Mammary epithelial cell (primary cell): ENCODE measurements at regions not wholly inside any gene's neighbourhood (a gene's known extent, or its start where the extent isn't known, plus 50 kb on each side); places are given as distances from the start of the nearest gene placed in this dataset.

Source experiments
- EZH2 ChIP-seq: IDR thresholded peaks from 2 replicates; pipeline ENCODE4 v1.6.1; 2012; ENCODE audit warnings: low read length, inconsistent platforms, borderline replicate concordance
- TF ChIP-seq, protein P1 (sequence below), 2 donors: IDR thresholded peaks in 1 of 2; conservative IDR thresholded peaks in 1 of 2; 2 replicates each; pipeline ENCODE4 v1.5.1; 2011 to 2012; ENCODE audit warnings: inconsistent platforms in 2 of 2, low read length in 2 of 2, mild to moderate bottlenecking in 2 of 2, control low read depth in 1 of 2, low read depth in 1 of 2; ENCODE audit not compliant: insufficient read depth in 1 of 2; ENCODE audit errors: extremely low read depth in 1 of 2

DNA sequence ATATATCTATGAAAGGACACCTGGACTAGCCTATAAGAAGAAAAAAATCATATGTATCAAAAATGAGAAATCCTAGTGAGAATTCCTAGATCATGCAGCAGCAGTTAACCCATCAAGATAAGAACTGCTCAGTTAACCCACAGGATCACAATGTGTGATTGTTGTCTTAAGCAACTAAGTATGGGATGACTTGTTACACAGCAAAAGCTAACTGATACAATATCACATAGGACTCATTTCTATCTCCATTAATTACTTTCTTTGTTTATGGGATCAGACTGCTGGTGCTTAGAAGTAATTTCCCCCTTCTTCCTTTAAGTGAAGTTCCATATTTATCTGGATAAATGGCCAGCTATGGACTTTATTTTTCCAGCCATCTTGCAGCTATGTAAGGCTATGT, 280.8 kb upstream of the MARCKS start:
- TF ChIP-seq, protein P1, sequence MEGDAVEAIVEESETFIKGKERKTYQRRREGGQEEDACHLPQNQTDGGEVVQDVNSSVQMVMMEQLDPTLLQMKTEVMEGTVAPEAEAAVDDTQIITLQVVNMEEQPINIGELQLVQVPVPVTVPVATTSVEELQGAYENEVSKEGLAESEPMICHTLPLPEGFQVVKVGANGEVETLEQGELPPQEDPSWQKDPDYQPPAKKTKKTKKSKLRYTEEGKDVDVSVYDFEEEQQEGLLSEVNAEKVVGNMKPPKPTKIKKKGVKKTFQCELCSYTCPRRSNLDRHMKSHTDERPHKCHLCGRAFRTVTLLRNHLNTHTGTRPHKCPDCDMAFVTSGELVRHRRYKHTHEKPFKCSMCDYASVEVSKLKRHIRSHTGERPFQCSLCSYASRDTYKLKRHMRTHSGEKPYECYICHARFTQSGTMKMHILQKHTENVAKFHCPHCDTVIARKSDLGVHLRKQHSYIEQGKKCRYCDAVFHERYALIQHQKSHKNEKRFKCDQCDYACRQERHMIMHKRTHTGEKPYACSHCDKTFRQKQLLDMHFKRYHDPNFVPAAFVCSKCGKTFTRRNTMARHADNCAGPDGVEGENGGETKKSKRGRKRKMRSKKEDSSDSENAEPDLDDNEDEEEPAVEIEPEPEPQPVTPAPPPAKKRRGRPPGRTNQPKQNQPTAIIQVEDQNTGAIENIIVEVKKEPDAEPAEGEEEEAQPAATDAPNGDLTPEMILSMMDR (conservative IDR thresholded peaks at IDR 0.05 in 1 of 2, IDR thresholded peaks at IDR 0.05 in 1 of 2; ENCODE audit: extremely low read depth in 1 of 2, insufficient read depth in 1 of 2, low read depth in 1 of 2, low read length in 2 of 2): no peak
- no peak for TF ChIP-seq EZH2
